NT2/D1 (cell line): ENCODE measurements at regions not wholly inside any gene's neighbourhood (a gene's known extent, or its start where the extent isn't known, plus 50 kb on each side); places are given as distances from the start of the nearest gene placed in this dataset.

Experiments
- SUZ12 ChIP-seq: IDR thresholded peaks from 2 replicates; pipeline ENCODE4 v1.6.1; 2011; ENCODE audit not compliant: insufficient read length, insufficient read depth; ENCODE audit errors: extremely low read depth
- ZNF274 ChIP-seq: IDR thresholded peaks from 2 replicates; pipeline ENCODE4 v1.6.1; 2011; ENCODE audit warnings: mild to moderate bottlenecking, low read depth, low read length

GRCh38 chr5:167533814-167534795, 757.3 kb upstream of the WWC1 start:
- TF ChIP-seq ZNF274: no peak
- no peak for TF ChIP-seq SUZ12
